COLO668 (cell line): ENCODE measurements at regions not wholly inside any gene's neighbourhood (a gene's known extent, or its start where the extent isn't known, plus 50 kb on each side); places are given as distances from the start of the nearest gene placed in this dataset.
A peak's percentile ranks its signal among the peaks of the same experiment; 100 is the strongest.
"Not testable (repeated sequence)": the region's sequence is repeated elsewhere in the genome, so short reads cannot be mapped to it uniquely, and the experiment has no call there.

Source experiments
- DNase-seq: peaks from one replicate; lab custom pipeline; 2025; ENCODE audit not compliant: unreplicated experiment; lab: John Stamatoyannopoulos, UW

DNA sequence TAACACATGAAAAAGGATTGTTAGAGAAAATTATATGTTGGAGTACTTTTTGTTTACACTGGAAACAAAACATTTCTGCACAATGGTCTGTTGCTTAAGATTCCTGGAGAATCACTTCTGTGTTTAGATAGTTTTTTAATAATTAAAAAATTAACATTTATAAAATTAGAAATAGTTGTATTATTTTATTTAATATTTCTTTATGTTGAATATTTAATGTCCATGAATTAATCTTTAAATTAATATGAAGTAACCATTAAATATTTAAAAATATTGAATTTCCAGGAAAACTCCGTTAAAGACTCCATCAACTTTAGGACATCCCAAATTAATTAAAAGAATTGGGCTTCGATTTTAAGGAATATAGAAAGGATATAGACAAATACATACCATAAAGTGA is 797.1 kb upstream of the GALNTL6 start:
- DNase-seq, result no peak

DNA sequence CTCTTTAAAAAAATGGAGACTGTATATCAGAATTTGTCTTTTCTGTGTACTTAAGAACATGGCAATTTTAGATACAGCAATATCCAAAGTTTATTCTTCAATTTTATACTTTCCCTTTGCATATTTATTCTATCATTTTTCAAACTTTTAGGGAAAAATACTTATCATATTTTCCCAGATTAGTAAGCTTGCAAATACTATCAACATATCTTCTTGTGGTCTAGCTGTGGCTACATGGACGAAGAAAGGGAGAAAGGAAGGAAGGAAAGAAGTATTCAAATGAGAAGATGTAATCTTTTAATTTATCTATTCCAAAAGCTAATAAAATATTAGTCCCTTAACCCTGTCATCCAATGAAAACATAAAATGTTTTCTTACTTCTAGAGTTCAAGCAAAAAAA is 797.8 kb upstream of the GALNTL6 start:
- no peak for DNase-seq

DNA sequence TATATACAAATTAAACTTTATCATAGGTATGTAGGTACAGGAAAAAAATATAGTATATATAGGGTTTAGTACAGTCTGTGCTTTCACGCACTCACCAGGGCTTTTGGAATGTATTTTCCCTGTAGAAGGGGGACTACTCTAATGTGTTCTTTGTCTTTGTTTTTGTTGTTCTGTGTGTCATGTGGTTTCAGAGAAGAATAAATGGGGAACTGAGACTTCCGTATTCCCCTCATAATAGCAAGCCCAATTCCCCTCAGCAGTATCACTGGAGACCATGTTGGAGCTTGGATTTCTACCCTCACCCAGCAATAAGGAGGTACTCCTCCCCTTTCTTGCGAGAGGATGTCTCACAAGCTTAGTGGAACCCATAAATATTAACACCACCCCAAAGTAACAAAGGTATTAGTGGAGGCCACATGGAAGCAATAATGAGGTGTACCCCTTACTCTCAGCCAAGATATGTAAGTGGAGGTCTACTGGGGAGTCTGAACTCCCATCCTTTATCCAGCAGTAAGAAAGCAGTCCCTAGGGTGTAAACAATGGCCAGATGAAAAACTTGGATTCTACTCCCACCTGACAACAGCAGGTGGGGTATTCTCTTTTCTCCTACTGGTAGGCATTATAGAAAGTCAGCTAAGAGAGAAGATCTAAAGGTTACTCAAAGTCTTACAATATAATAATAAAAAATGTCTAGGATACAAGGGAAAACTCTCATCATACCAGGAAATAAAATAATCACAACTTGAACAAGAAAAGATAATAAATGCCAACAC is 805.4 kb upstream of the GALNTL6 start:
- no peak for DNase-seq

DNA sequence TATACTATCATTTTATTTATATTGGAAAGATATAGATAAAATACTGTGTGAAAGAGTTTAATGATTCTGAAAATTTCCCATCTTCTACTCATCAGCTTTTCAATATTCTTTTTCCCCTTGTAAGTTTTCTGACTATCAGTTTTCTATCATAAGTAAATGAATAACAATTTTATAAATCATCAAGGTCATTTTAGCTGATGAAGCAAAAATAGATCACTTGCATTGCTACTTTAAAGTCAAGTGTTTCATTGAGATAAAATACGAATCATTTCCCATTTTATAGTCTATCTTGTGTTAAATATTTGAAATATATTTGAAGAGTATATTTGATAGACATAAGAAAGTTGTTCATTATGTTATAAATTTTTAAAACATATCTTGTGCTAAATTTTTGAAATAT is 811.0 kb upstream of the GALNTL6 start:
- no peak for DNase-seq

DNA sequence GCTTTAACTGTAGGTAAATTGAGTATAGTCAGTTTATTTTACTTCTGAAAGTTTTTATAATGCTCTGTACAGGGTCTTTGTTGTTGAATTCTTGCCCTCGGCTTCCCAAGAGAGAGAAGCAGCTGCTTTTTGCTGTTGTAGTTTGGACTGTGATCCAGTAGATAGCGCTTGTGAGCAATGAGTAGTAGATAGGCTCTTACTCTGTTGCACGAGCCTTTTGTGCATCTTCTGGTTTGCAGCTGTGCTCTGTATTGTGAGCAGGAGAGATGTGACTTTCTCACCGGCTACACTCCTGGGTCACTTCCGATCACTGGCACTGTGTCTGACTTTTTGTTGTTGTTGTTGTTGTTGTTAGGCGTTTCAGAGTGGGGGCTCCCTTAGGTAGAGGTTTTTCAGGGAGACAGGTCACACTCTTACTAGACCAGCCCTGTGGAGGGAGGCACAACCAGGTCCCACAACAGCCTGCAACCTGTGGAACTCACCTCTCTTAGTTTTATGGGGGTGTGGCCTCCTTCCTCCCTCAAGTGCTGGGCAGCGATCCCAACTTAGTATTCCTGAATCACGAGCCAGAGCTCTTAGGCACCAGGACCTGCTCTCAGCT is 822.1 kb upstream of the GALNTL6 start:
- no peak for DNase-seq

DNA sequence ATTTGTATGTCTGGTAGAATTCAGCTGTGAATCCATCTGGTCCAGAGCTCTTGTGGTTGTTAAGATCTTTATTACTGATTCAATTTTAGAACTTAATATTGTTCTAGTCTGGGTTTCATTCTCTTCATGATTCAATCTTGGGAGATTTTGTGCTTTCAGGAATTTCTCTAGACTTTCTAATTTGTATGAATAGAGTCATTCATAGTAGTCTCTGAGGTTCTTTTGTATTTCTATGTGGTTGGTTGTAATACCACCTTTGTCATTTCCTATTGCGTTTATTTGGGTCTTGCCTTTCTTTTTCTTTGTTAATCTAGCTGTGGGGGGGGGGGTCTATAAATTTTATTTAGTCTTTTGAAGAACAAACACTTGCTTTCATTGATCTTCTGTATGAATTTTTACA is 824.8 kb upstream of the GALNTL6 start:
- DNase-seq, result no peak

DNA sequence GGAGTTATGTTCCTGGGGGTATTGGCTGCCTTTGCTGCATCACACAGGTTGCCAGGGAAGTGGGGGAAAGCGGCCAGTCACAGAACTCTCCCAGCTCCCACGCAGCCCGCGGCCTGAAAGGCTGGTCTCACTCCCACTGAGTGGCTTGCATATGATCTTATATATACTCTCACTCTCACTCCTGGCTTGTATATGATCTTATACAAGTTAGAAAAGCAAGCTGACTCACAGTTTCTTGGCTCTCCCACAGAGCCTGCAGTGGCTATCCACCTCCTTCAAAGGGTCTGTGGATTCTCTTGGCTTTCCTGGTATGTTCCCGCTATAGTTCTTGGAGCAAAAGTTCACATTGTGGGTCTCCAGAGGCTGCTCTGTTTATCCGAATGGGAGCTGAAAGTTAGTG is 833.5 kb upstream of the GALNTL6 start:
- no peak for DNase-seq

DNA sequence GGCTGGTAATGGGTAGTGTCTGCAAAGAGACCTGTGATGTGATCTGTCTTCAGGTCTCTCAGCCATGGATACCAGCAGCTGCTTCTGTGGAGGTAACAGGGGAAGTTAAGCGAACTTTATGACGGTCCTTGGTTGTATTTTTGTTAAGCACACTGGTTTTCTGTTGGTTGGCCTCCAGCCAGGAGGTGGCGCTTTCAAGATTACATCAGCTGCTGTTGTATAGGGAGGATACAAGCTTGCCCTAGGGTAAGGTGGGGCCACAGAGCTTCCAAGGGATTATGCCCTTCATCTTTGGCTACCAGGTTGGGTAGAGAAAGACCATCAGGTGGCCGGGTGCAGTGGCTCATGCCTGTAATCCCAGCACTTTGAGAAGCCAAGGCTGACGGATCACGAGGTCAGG is 834.2 kb upstream of the GALNTL6 start:
- DNase-seq, result no peak

DNA sequence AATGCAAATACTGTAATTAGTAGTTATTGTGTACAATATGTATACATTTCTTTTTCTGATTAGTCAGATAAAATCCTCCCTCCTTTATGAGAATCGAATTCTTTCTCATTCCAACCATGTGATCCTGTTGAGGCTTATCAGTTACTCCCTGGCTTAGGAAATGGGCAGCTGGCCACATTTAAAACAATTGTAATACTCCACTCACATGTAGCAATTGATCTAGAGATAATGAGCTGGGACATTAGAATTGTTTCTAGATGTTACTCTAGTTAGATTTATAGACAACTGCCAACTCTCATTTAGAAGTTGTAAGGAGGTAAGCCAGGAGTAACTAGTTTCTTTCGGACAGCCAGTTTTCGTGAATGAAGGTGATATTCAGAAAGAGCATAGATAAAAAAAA is 859.3 kb upstream of the AADAT start:
- no peak for DNase-seq

DNA sequence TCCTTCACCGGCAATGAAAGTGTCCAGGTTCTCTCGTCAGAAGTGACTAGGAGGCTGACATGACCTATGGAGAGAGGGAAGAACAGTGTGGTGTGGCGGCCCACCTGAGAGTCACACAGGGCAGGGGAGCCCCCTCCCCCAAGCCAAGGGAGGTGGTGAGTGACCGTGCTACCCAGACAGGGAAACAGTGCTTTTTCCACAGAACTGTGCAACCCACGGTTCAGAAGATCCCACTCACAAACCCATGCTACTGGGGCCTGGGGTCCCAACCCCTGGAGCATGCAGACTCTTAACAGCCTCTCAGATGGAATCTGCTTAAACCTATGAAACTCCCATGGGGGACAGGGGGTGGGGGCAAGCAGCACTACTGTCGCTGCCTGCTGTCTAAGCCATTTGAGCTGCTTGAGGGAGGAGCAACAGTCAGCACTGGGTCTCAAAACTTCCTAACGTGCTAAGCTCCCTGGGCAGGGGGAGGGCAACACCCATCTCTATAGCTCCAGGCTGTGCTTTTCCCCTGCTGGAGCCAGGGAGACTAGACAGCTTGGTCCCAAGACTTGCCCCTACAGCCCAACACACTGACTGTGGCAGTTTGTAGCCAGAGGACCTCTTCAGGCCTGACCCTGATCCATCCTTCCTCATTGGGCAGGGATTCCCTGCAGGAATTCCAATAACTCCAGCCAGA is 850.4 kb upstream of the AADAT start:
- DNase-seq, result no peak

DNA sequence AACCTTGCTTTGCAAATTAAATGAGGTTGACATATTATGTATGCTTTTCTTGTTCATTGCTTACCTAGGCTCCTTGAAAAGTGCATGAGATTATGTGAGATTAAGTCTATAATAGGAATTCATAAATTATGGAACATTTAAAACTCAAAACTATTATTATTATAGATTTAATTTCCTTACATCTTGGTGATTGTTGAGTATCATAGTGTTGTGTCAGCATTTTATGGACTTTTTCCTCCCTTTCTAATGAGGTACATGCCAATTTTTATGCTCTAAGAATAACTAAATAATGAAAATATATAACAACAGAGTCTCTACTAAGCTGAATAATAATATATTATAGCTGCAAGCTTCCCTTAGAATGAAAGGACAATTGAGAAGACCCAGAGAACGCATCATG is 848.8 kb upstream of the AADAT start:
- DNase-seq, result no peak

DNA sequence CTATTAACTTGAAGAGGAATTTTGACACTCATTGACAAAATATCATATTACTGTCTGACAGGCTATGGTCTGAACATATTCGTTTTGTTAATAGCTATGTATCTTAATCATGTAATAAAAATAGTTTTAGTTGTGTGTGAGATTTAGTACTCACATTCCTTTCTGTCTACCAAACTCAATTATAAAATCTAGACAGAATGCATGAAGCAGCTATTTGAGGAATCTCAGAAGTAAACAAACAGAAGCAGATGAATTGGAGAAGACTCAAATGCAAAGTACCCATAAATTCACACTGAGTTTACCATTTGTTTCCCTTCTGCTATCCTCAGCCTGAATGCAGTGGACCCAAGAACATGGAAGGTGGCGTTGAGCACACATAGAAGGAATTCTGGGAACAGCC is 841.6 kb upstream of the AADAT start:
- DNase-seq, result no peak

DNA sequence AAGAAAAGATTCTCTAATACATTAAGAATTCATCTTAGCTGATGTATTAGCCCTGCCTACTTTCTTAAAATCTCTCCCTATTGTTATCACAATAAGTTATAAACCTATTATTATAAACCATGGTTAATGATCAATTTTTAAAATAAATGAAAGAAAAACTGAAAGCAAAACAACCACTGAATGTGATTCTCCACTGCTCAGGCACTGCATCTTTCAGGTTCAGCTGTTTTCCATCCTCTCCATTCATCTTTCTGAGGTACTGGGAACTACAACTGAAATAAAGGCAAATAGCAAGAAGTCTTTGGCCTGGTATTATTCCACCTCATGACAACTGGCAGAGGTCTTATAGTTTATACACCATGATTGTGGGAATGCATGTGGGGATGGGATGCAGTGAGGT is 798.9 kb upstream of the AADAT start:
- no peak for DNase-seq

DNA sequence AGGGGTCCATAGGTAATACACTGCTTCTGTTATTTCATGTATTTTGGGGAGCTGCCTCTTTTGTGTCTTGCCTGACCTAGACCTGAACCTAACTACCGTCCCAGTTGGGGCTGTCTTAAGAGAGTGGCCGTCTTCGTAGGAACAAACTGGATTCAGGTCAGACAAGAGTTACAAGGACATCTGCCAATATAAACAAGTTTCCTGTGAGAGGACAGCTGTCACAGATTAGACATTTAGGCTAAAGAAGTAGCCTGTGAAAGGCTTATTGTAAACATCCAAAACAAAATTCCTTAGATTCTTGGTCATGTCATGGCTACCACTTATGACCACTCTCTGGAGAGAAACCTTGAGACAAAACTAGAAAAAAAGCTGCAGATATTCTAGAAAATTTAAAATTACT is 797.6 kb upstream of the AADAT start:
- no peak for DNase-seq

DNA sequence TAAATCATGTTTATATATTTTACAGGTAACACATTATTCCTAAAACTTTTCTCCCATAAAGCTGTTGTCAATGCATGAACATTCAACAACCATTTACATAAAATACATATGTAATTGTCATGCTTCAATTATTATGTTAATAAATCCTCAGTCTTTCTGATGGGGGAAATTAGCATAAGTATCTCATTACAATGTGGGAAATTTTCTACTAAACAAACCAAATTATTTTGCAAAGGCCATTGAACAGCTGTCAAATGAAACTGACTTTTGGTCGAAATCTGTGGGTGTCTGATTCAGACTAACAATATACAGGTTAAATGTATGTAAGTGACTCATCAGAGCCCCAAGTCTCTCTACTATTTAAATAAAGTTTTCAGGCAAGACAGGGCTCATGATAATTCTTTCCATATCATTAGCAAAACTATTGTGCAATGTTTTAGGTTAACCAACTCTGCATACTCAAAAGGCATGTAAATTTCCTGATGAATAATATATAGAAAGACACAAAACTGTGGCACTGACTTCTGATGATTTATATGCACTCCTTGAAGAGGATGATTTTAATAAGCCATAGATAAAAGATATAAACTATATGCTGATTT is 795.3 kb upstream of the AADAT start:
- no peak for DNase-seq

DNA sequence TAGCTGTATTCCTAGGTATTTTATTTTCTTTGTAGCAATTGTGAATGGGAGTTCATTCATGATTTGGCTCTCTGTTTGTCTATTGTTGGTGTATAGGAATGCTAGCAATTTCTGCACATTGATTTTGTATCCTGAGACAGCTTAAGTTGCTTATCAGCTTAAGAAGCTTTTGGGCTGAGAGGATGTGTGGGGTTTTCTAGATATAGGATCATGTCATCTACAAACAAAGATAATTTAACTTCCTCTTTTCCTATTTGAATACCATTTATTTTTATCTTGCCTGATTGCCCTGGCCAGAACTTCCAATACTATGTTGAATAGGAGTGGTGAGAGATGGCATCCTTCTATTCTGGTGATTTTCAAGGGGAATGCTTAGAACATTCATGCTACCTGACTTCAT is 791.9 kb upstream of the AADAT start:
- not testable (repeated sequence) for DNase-seq

DNA sequence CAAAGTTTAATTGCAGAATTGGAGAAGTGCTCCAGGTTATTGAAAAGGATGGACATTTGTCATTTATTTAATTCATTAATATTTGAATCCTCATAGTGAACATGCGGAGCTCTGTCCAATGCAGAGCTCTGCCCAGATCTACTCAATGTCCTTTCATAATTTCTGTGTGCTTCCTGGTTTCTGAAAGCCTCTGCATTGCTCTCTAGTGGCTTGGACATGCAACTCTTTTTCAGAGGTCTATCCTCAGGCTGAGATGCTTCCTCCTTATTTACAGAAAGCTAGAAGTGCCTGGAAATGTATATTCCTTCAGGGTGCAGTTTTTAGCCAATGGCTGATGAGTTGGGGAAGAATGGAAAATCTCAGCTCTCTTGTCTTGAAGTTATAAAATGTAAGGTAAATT is 786.1 kb upstream of the AADAT start:
- no peak for DNase-seq

DNA sequence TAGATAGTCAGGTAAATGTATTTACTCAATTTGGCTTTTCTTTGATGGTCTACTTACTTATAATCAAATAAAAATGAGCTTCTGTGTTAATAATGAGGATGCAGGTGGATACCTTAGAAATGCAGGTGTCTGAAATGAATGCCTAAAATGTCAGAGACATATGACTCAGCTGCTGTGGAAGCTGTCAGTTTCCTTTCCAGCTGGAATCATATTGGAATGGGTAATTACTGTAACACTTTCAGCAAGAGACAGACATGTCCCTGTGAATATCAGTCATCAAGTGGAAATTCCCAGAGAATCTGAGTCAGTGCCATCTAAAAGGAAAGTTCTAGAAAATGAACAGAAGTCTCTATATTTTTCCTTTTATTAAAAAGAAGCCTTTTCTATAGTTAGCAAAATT is 783.0 kb upstream of the AADAT start:
- no peak for DNase-seq

DNA sequence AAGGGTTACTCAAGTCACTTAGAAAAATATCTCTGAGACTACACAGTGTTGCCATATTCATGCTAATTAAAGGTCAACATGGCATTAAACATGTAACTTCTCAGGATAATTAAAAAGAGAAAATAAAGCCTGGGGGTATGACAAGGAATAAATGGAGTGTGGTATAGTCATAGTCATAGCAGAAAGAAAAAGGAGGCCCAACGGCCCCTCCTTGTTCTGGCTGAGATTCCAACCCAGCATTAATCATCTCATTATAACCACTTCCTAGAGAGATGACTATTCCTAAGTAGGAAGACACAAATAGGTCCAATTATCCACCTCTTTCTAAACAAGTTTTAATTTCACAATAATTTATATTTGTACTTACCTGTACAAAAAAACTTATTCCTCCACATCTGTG is 778.4 kb upstream of the AADAT start:
- no peak for DNase-seq

DNA sequence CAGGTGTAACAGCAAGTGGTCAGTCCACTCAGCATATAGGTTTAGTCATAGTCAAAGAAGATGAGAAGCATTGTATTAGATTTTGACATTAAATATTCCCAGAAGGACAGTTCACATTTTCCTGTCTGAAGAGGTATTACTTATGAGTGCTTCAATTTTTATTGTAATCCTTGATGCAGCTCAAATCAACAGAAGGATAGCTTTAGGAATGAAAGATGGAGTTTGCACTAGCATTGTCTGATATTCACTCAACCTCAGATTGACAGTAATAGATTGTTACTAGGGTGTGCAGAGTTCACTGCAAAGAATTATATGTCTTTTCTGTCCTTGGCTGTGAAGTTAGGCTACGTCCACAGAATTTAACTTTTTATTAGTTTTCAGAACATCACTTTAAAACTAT is 764.3 kb upstream of the AADAT start:
- DNase-seq, result no peak

DNA sequence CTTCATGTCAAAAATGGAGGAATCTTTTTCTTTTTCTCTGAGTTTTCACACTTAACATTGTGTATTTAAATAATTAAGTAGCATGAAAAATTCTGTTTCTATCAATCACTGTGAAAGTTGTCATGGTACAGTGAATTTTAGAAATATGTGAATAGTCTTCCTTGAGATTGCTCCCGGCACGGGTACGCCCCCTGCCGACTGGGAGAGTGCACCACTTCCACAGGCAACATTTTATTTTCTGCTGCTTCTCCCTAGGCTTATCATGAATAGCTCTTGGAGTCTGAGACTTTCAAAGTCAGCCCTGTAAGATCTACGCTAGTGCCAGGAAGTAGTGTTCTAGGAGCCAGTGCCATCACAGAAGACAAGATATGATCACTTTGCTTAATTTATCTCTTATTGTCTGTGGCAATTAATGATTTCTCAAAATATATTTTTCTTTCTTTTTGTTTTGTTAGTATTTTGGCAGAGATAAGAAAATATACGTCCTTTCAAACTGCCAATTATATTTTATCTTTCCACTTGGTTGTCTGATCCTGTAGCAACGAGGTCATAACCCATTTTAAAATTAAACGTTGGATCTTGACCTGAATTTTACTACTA is 763.8 kb upstream of the AADAT start:
- peak; percentile 24 for DNase-seq

DNA sequence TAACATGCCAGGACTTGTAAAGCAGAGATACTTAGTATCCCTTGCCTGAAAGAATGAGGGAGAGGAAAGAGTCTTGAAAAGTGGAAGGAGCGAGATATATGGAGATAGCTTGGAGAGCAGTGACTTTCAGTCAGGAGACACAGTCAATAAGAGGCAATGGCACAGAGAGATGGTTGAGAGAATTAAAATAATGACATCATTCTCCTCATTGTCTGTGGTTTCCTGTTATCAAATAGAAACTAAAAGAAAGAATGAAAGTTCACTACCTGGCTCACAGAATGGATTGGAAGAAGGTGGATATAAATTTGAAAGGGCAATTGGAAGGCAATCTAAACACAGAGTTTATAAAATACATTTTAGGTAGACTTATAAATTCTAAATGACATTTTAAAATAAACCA is 760.2 kb upstream of the AADAT start:
- DNase-seq, result no peak
